KMS-11 (cell line): ENCODE measurements at regions not wholly inside any gene's neighbourhood (a gene's known extent, or its start where the extent isn't known, plus 50 kb on each side); places are given as distances from the start of the nearest gene placed in this dataset.

ENCODE experiments used
- H2AFZ ChIP-seq: fragments of 200-600 bp; sonication (generic); 2 replicates; pipeline ENCODE4 v1.6.1; 2016; ENCODE audit warnings: antibody characterized with exemption, mixed run types, low read depth
- H3K27ac ChIP-seq: fragments of 200-600 bp; sonication (generic); 2 replicates; pipeline ENCODE4 v1.6.1; 2016; ENCODE audit warnings: mild to moderate bottlenecking, mixed run types
- H3K27me3 ChIP-seq: fragments of 200-600 bp; sonication (generic); 2 replicates; pipeline ENCODE4 v1.6.1; 2017; ENCODE audit warnings: mild to moderate bottlenecking, low read depth, mixed run types, moderate library complexity; ENCODE audit not compliant: insufficient read depth
- H3K36me3 ChIP-seq: fragments of 200-600 bp; sonication (generic); 2 replicates; pipeline ENCODE4 v1.6.1; 2017; ENCODE audit warnings: mild to moderate bottlenecking, mixed run types; ENCODE audit not compliant: insufficient read depth
- H3K4me1 ChIP-seq: fragments of 200-600 bp; sonication (generic); 2 replicates; pipeline ENCODE4 v1.6.1; 2016; ENCODE audit warnings: mild to moderate bottlenecking, low read depth, mixed run types; ENCODE audit not compliant: poor library complexity, severe bottlenecking
- H3K4me2 ChIP-seq: fragments of 200-600 bp; sonication (generic); 2 replicates; pipeline ENCODE4 v1.7.0; 2016; ENCODE audit warnings: mild to moderate bottlenecking, mixed run types
- H3K4me3 ChIP-seq: fragments of 200-600 bp; sonication (generic); IDR thresholded peaks from 2 replicates; pipeline ENCODE4 v1.6.1; 2017; ENCODE audit warnings: low read depth, low read length, mixed read lengths; ENCODE audit not compliant: insufficient read depth
- H3K79me2 ChIP-seq: fragments of 200-600 bp; sonication (generic); 2 replicates; pipeline ENCODE4 v1.6.1; 2016; ENCODE audit warnings: low read depth, mixed run types; ENCODE audit not compliant: insufficient read depth
- H3K9ac ChIP-seq: fragments of 200-600 bp; sonication (generic); 2 replicates; pipeline ENCODE4 v1.6.1; 2016; ENCODE audit warnings: mild to moderate bottlenecking, mixed run types
- H4K20me1 ChIP-seq: fragments of 200-600 bp; sonication (generic); 2 replicates; pipeline ENCODE4 v1.6.1; 2016; ENCODE audit warnings: mild to moderate bottlenecking, mixed run types; ENCODE audit not compliant: insufficient read depth
- TF ChIP-seq, protein P1 (sequence below): fragments of 200-600 bp; sonication (generic); conservative IDR thresholded peaks from 2 replicates; pipeline ENCODE4 v1.6.1; 2017; ENCODE audit warnings: low read depth, mild to moderate bottlenecking, antibody characterized with exemption, low read length, moderate library complexity, mixed read lengths

DNA sequence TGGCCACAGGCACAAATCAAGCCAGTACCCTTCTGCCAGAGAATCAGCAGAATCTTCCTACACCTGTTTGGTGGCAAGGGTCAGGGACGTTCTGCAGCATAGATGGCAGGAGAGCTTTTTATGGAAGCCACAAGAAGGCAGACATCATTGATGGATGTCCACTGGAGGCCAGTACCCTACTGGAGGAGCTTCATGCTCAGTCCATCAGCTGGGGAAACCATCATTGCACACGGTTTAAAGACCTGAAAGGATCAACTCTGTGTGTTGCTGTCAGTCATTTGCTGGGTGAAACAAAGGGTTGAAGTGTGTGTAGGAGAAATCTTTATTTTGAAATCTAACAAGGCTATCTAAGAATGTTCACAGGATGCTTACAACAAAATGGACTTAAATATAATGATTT, 158.9 kb upstream of the SASH1 start:
- Histone ChIP-seq H3K79me2 (no peaks in the 10 kb centered on the region), H3K9ac (no peak overlapping the region), H3K27me3 (no peaks in the 10 kb centered on the region), H3K4me3 (no peak overlapping the region), H4K20me1 (no peaks in the 10 kb centered on the region), H3K4me2 (no peak overlapping the region), H3K36me3 (no peaks in the 10 kb centered on the region), H3K27ac (no peak overlapping the region), H2AFZ (no peak overlapping the region), H3K4me1 (no peaks in the 10 kb centered on the region)
- TF ChIP-seq, protein P1, sequence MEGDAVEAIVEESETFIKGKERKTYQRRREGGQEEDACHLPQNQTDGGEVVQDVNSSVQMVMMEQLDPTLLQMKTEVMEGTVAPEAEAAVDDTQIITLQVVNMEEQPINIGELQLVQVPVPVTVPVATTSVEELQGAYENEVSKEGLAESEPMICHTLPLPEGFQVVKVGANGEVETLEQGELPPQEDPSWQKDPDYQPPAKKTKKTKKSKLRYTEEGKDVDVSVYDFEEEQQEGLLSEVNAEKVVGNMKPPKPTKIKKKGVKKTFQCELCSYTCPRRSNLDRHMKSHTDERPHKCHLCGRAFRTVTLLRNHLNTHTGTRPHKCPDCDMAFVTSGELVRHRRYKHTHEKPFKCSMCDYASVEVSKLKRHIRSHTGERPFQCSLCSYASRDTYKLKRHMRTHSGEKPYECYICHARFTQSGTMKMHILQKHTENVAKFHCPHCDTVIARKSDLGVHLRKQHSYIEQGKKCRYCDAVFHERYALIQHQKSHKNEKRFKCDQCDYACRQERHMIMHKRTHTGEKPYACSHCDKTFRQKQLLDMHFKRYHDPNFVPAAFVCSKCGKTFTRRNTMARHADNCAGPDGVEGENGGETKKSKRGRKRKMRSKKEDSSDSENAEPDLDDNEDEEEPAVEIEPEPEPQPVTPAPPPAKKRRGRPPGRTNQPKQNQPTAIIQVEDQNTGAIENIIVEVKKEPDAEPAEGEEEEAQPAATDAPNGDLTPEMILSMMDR: no peak

DNA sequence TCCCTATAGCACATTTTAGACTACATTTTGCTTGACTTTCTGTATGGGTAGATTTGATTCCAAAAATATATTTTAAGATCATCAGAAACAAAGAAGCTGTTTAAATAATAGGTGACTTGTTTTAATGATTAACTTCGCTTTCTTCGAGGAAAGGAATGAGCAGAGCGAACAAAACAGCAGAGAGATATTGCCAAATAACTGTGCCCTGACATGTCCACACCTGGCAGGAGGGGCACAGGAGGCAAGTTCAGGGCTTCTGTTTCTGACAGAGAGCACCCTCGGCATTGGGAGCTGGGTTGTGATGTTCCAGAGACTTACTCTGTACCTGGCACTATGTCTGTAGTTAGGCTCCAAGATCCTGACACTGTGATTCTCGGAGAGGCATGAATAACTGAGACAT, 155.7 kb upstream of the SASH1 start:
- Histone ChIP-seq H3K9ac (no peak overlapping the region), H3K27ac (no peak overlapping the region)

DNA sequence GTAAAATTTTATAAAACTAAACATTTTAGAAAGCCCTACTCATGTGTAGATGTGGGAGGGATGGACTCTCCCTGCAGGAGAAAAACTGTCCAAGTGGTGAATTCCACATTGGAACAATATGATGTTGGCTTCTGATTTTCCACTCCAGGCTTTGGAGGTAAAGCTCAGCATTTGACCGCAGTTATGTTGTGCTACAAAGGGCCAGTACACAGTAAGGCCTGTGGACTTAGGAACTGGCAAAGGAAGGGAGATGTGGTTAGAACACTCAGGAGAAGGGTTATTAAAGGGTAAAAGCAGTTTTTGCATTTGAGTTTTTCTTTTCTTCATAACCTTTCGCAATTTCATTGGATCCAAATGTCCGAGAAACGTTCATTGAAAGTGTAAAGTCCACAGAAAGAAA, 150.3 kb upstream of the SASH1 start:
- no peak overlapping the region for H3K4me2 ChIP-seq
- no peaks in the 10 kb centered on the region for H3K79me2 ChIP-seq
- H3K4me3 ChIP-seq: no peak overlapping the region
- H3K36me3 ChIP-seq: no peaks in the 10 kb centered on the region
- peaks cover 4% of the 10 kb centered on the region; the same call in 1 of the 2 replicates for H3K27me3 ChIP-seq
- no peak overlapping the region for H2AFZ ChIP-seq
- no peaks in the 10 kb centered on the region for H3K4me1 ChIP-seq
- no peaks in the 10 kb centered on the region for H4K20me1 ChIP-seq
- TF ChIP-seq, protein P1: no peak
- H3K27ac ChIP-seq: no peak overlapping the region
- no peak overlapping the region for H3K9ac ChIP-seq

More for the DNA sequence above, 155.7 kb upstream of the SASH1 start:
- Histone ChIP-seq H3K79me2 (no peaks in the 10 kb centered on the region), H3K27me3 (no peaks in the 10 kb centered on the region), H3K4me1 (no peaks in the 10 kb centered on the region), H3K4me3 (no peak overlapping the region), H2AFZ (no peak overlapping the region), H3K4me2 (no peak overlapping the region), H3K36me3 (no peaks in the 10 kb centered on the region), H4K20me1 (no peaks in the 10 kb centered on the region)
- TF ChIP-seq, protein P1: no peak

DNA sequence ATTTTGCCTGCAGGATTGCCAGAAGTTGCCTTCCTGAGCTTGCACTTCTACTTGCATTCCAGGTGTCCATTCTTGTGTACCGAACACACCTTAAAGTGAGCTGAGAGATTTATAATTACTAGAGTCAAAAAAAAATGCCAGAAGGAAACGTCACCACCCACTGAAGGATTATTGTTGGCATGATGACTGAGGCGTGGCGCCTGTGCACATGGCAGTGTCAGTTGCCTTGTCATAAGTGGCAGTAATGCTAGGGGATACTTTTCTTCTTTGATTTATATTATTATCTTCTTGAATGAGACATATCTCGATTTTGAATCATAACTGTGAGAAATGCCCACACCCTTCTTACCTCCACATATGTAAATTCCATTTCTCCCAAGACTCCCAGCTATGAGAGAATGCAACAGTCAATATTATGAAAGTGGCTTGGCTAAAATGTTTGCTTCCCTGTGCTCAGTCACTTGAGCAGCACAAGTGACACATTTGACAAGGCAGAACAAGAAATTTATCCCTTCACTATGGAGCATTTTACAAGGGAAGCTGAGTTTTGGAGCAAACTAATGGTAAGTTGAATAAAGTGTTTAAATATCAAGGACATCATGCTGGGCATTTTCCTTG, 149.5 kb upstream of the SASH1 start:
- H3K79me2 ChIP-seq: no peaks in the 10 kb centered on the region
- H3K9ac ChIP-seq: no peak overlapping the region
- no peak overlapping the region for H3K4me3 ChIP-seq
- peaks cover 7% of the 10 kb centered on the region; the same call in 1 of the 2 replicates for H3K27me3 ChIP-seq
- no peak overlapping the region for H2AFZ ChIP-seq
- no peaks in the 10 kb centered on the region for H3K4me1 ChIP-seq
- H3K36me3 ChIP-seq: no peaks in the 10 kb centered on the region
- no peaks in the 10 kb centered on the region for H4K20me1 ChIP-seq
- H3K4me2 ChIP-seq: no peak overlapping the region
- H3K27ac ChIP-seq: no peak overlapping the region
- TF ChIP-seq, protein P1: no peak
